Ishikawa (cell line): ENCODE measurements at regions not wholly inside any gene's neighbourhood (a gene's known extent, or its start where the extent isn't known, plus 50 kb on each side); places are given as distances from the start of the nearest gene placed in this dataset.

Experiments
- CEBPB ChIP-seq: IDR thresholded peaks from 2 replicates; pipeline ENCODE4 v1.6.1; 2012
- EP300 ChIP-seq: IDR thresholded peaks from 2 replicates; pipeline ENCODE4 v1.6.1; 2012; ENCODE audit warnings: borderline replicate concordance
- MAX ChIP-seq: IDR thresholded peaks from 2 replicates; pipeline ENCODE4 v1.6.1; 2012
- NFIC ChIP-seq: IDR thresholded peaks from 2 replicates; pipeline ENCODE4 v1.6.1; 2012
- REST ChIP-seq: IDR thresholded peaks from 2 replicates; pipeline ENCODE4 v1.6.1; 2012; ENCODE audit warnings: low read depth, mild to moderate bottlenecking
- TCF12 ChIP-seq: IDR thresholded peaks from 2 replicates; pipeline ENCODE4 v1.6.1; 2012; ENCODE audit warnings: low read depth
- USF1 ChIP-seq: IDR thresholded peaks from 2 replicates; pipeline ENCODE4 v1.6.1; 2012

- TF ChIP-seq CEBPB = no peak
- no peak for TF ChIP-seq USF1
- TF ChIP-seq MAX = no peak
- no peak for TF ChIP-seq NFIC
- TF ChIP-seq TCF12 = no peak
- TF ChIP-seq EP300 = no peak
- TF ChIP-seq REST = no peak
Observed at GRCh38 chr7:35893649-35894048, 92.8 kb downstream of the SEPTIN7 start.
